H1 (cell line): ENCODE measurements at regions not wholly inside any gene's neighbourhood (a gene's known extent, or its start where the extent isn't known, plus 50 kb on each side); places are given as distances from the start of the nearest gene placed in this dataset.

Experiments used
- CTCF ChIA-PET: fragments of 300-600 bp; sonication (Branson Sonifier 250); formaldehyde crosslinking; loops from one replicate; lab custom pipeline; 2021; ENCODE audit not compliant: partially characterized antibody; lab: Charles Lee
- POLR2A ChIA-PET: fragments of 300-600 bp; sonication (Branson Sonifier 250); formaldehyde crosslinking; loops from one replicate; lab custom pipeline; 2021; ENCODE audit warnings: inconsistent platforms; ENCODE audit not compliant: partially characterized antibody; lab: Charles Lee
- DNase-seq, 2 experiments: peaks; one replicate each; pipeline versions ENCODE4 v3.0.0 to v3.0.0-alpha.2; 2010 to 2022; ENCODE audit warnings: low spot score in 2 of 2, low read depth in 1 of 2, mixed read lengths in 1 of 2
- FAIRE-seq: peaks from 2 replicates; lab custom pipeline; 2011; peaks lifted over from hg19 to GRCh38; lab: Jason Lieb, UNC
- H2AFZ ChIP-seq: 2 replicates; pipeline ENCODE4 v1.8.1; 2012; ENCODE audit warnings: low read length, inconsistent platforms
- H2AK5ac ChIP-seq: 2 replicates; pipeline ENCODE4 v1.6.1; 2013; ENCODE audit warnings: low read depth, low read length
- H2BK120ac ChIP-seq: replicated peaks from 2 replicates; pipeline ENCODE3; 2013; ENCODE audit warnings: low read depth, low read length, inconsistent platforms
- H2BK12ac ChIP-seq: 2 replicates; pipeline ENCODE4 v1.6.1; 2013; ENCODE audit warnings: low read depth, low read length
- H2BK15ac ChIP-seq: 2 replicates; pipeline ENCODE4 v1.6.1; 2013; ENCODE audit warnings: low read length
- H2BK20ac ChIP-seq: 2 replicates; pipeline ENCODE4 v1.6.1; 2013; ENCODE audit warnings: low read length
- H2BK5ac ChIP-seq: 2 replicates; pipeline ENCODE4 v1.6.1; 2013; ENCODE audit warnings: low read depth, low read length
- H3K14ac ChIP-seq: 2 replicates; pipeline ENCODE4 v1.6.1; 2013; ENCODE audit warnings: inconsistent platforms; ENCODE audit not compliant: insufficient read length
- H3K18ac ChIP-seq: 2 replicates; pipeline ENCODE4 v1.6.1; 2013; ENCODE audit warnings: low read length; ENCODE audit errors: extremely low read depth
- H3K23ac ChIP-seq: 2 replicates; pipeline ENCODE4 v1.6.1; 2013; ENCODE audit warnings: inconsistent platforms; ENCODE audit not compliant: insufficient read length
- H3K23me2 ChIP-seq: 2 replicates; pipeline ENCODE4 v1.6.1; 2013; ENCODE audit warnings: low read depth, low read length
- H3K27ac ChIP-seq: 2 replicates; pipeline ENCODE4 v1.6.1; 2011; ENCODE audit warnings: low read depth, low read length, inconsistent platforms
- H3K27me3 ChIP-seq, 4 experiments: replicated peaks in 1 of 4; 1 replicate in 1 of 4; 2 replicates in 3 of 4; pipeline versions ENCODE4 v1.6.1 to v1.8.1; 2011 to 2013; ENCODE audit warnings: low read length in 3 of 4, mild to moderate bottlenecking in 3 of 4, inconsistent platforms in 2 of 4, mixed read lengths in 2 of 4, moderate library complexity in 1 of 4; ENCODE audit not compliant: control insufficient read depth in 3 of 4, insufficient read depth in 3 of 4; ENCODE audit errors: extremely low read depth in 1 of 4
- H3K36me3 ChIP-seq, 4 experiments: 2 replicates each; pipeline versions ENCODE4 v1.6.1 to v1.8.1; 2011 to 2013; ENCODE audit warnings: mild to moderate bottlenecking in 4 of 4, low read length in 3 of 4, moderate library complexity in 2 of 4, control low read depth in 1 of 4, inconsistent platforms in 1 of 4; ENCODE audit not compliant: insufficient read depth in 4 of 4, control insufficient read depth in 2 of 4
- H3K4ac ChIP-seq: replicated peaks from 2 replicates; pipeline ENCODE3; 2013; ENCODE audit warnings: low read length, low read depth, mixed read lengths, inconsistent platforms; ENCODE audit not compliant: insufficient read length
- H3K4me1 ChIP-seq, 4 experiments: replicated peaks in 1 of 4; 1 replicate in 1 of 4; 2 replicates in 3 of 4; pipeline versions ENCODE4 v1.6.1 to v1.8.1; 2011 to 2013; ENCODE audit warnings: low read length in 3 of 4, inconsistent platforms in 2 of 4, mixed read lengths in 1 of 4; ENCODE audit not compliant: insufficient read depth in 4 of 4, control insufficient read depth in 3 of 4
- H3K4me2 ChIP-seq, 2 experiments: 2 replicates each; pipeline versions ENCODE4 v1.6.1 to v1.8.1; 2011 to 2013; ENCODE audit warnings: low read depth in 2 of 2, low read length in 2 of 2, control low read depth in 1 of 2, inconsistent platforms in 1 of 2, mild to moderate bottlenecking in 1 of 2; ENCODE audit not compliant: insufficient read depth in 1 of 2
- H3K4me3 ChIP-seq, 4 experiments: fragments of 200-600, 300-600 bp in 1 of 4; sonication (generic), shearing (Covaris generic), sonication (Bioruptor Twin) in 1 of 4; 2 replicates each; pipeline versions ENCODE4 v1.5.1 to v1.8.1; 2011 to 2016; ENCODE audit warnings: low read length in 4 of 4, low read depth in 3 of 4, control low read depth in 2 of 4, inconsistent platforms in 2 of 4, mild to moderate bottlenecking in 2 of 4, mixed read lengths in 1 of 4, moderate library complexity in 1 of 4; ENCODE audit not compliant: insufficient read depth in 2 of 4; ENCODE audit errors: extremely low read depth in 1 of 4
- H3K56ac ChIP-seq: replicated peaks from 2 replicates; pipeline ENCODE3; 2013; ENCODE audit warnings: low read depth, mild to moderate bottlenecking, mixed read lengths, low read length, inconsistent platforms; ENCODE audit not compliant: insufficient read length
- H3K79me1 ChIP-seq: 2 replicates; pipeline ENCODE4 v1.6.1; 2013; ENCODE audit warnings: low read depth, low read length, control low read depth
- H3K79me2 ChIP-seq, 2 experiments: 2 replicates each; pipeline versions ENCODE4 v1.6.1 to v1.8.1; 2012 to 2013; ENCODE audit warnings: low read length in 2 of 2, mild to moderate bottlenecking in 2 of 2, inconsistent platforms in 1 of 2; ENCODE audit not compliant: insufficient read depth in 2 of 2, control insufficient read depth in 1 of 2
- H3K9ac ChIP-seq, 4 experiments: replicated peaks in 1 of 4; 1 replicate in 1 of 4; 2 replicates in 3 of 4; pipeline versions ENCODE4 v1.6.1 to v1.8.1; 2011 to 2013; ENCODE audit warnings: low read depth in 3 of 4, low read length in 3 of 4, control low read depth in 2 of 4, mild to moderate bottlenecking in 2 of 4, moderate library complexity in 2 of 4, inconsistent platforms in 1 of 4; ENCODE audit errors: extremely low read depth in 1 of 4
- H3K9me3 ChIP-seq, 2 experiments: 2 replicates each; pipeline versions ENCODE4 v1.6.1 to v1.8.1; 2012 to 2013; ENCODE audit warnings: mild to moderate bottlenecking in 2 of 2, moderate library complexity in 2 of 2, control low read depth in 1 of 2, inconsistent platforms in 1 of 2, low read depth in 1 of 2, low read length in 1 of 2, mixed read lengths in 1 of 2; ENCODE audit not compliant: insufficient read depth in 2 of 2
- H4K20me1 ChIP-seq, 2 experiments: replicated peaks in 1 of 2; 2 replicates each; pipeline versions ENCODE3 to v1.8.1; 2011 to 2013; ENCODE audit warnings: inconsistent platforms in 2 of 2, low read length in 2 of 2, mild to moderate bottlenecking in 1 of 2; ENCODE audit not compliant: insufficient read depth in 2 of 2, control insufficient read depth in 1 of 2
- H4K5ac ChIP-seq: 2 replicates; pipeline ENCODE4 v1.6.1; 2013; ENCODE audit warnings: low read length, low read depth, mixed read lengths, inconsistent platforms; ENCODE audit not compliant: insufficient read length
- H4K8ac ChIP-seq: 2 replicates; pipeline ENCODE4 v1.8.0; 2013; ENCODE audit warnings: mild to moderate bottlenecking, moderate library complexity, low read length, inconsistent platforms; ENCODE audit not compliant: insufficient read depth; ENCODE audit errors: extremely low read depth
- H4K91ac ChIP-seq: replicated peaks from 2 replicates; pipeline ENCODE3; 2013; ENCODE audit warnings: low read length, mixed read lengths, inconsistent platforms; ENCODE audit not compliant: insufficient read length
- KDM4A ChIP-seq: IDR thresholded peaks from one replicate; pipeline ENCODE4 v1.7.1; 2012; ENCODE audit warnings: low read depth, mild to moderate bottlenecking, moderate library complexity, low read length, inconsistent platforms; ENCODE audit not compliant: severe bottlenecking
- WGBS, 2 experiments: shearing (Covaris generic) in 1 of 2; methylation state at CpG; one replicate each; pipeline versions ENCODE4 v1.1.6 to v1.1.7; 2013 to 2015; ENCODE audit warnings: low lambda C conversion rate in 2 of 2, mixed read lengths in 2 of 2, inconsistent platforms in 1 of 2, low coverage in 1 of 2, missing lambda C conversion rate in 1 of 2; ENCODE audit not compliant: insufficient replicate concordance in 2 of 2, insufficient coverage in 1 of 2, insufficient read length in 1 of 2; ENCODE audit errors: extremely low coverage in 1 of 2, missing lambda C conversion rate in 1 of 2; 5-methylcytosine and 5-hydroxymethylcytosine counted together

GRCh38 chr2:18804536-18804935, 215.2 kb upstream of the NT5C1B start:
- Histone ChIP-seq H3K4ac (no peak overlapping the region), H4K91ac (no peak overlapping the region), H3K4me1 (no peaks in the 10 kb centered on the region), H2BK12ac (no peak overlapping the region), H4K20me1 (no peaks in the 10 kb centered on the region), H3K18ac (no peak overlapping the region), H4K5ac (no peak overlapping the region), H2AK5ac (no peak overlapping the region), H2BK5ac (no peak overlapping the region), H3K4me3 (no peak overlapping the region), H3K36me3 (no peaks in the 10 kb centered on the region), H3K23me2 (no peaks in the 10 kb centered on the region), H3K9ac (no peak overlapping the region), H3K27me3 (no peaks in the 10 kb centered on the region), H3K79me2 (no peaks in the 10 kb centered on the region), H3K23ac (no peak overlapping the region), H3K56ac (no peak overlapping the region), H3K14ac (no peak overlapping the region), H2BK120ac (no peak overlapping the region), H2BK20ac (no peak overlapping the region), H2AFZ (no peak overlapping the region), H3K79me1 (no peaks in the 10 kb centered on the region), H4K8ac (no peak overlapping the region), H3K27ac (no peak overlapping the region), H2BK15ac (no peak overlapping the region), H3K4me2 (no peak overlapping the region), H3K9me3 (no peaks in the 10 kb centered on the region)
- WGBS, 2 experiments, result 91% methylated on average over 1 of the region's 1 CpG; no CpG with 5 or more reads in 1 of the 2 experiments
- POLR2A ChIA-PET, result no interaction called here
- DNase-seq (no peak), FAIRE-seq (no peak)
- CTCF ChIA-PET, result interaction anchor here (1.0 kb wide), 1 partner anchor 51 kb away, joined by 3 read pairs; no protein-coding TSS in a partner anchor
- TF ChIP-seq KDM4A, result no peak
